ENCODE measurements at regions not wholly inside any gene's neighbourhood (a gene's known extent, or its start where the extent isn't known, plus 50 kb on each side); places are given as distances from the start of the nearest gene placed in this dataset.

DNA sequence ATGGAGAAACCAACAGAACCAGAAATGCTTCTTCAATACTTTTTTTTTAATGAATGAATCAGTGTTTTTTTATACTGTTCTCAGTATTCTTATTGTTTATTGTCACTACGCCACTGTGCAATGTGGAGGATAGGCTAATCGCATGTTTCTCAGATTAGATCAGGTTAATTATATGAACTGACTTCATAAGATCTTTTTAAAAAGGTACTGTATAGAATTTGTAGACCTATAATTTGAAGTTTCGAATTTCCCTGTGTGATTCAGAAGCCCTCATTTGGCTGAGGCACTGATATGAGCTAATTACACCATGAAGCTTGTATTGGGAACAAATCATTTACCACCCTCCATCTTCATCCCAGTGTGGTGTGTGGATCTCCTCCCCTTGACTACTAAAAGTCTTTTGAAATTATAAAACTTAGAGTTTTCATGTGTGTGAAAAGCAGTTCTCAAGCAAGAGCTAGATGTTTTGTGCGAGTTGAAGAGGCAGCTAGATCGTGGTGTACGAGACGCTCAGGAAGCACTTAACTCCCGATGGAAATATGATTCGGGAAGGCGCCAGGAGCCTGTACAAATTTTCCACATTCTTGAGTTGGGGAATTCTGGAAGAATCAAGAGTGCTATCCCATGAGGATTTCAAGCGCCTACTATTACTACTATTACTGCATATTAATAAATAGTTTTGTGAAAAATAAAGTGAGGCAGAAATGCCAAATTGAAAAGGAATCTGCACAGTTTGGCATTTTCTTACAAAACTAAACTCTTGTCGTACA, 52.1 kb upstream of the KCNE2 start (continued):
- TF ChIP-seq, protein P1, sequence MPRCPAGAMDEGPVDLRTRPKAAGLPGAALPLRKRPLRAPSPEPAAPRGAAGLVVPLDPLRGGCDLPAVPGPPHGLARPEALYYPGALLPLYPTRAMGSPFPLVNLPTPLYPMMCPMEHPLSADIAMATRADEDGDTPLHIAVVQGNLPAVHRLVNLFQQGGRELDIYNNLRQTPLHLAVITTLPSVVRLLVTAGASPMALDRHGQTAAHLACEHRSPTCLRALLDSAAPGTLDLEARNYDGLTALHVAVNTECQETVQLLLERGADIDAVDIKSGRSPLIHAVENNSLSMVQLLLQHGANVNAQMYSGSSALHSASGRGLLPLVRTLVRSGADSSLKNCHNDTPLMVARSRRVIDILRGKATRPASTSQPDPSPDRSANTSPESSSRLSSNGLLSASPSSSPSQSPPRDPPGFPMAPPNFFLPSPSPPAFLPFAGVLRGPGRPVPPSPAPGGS (IDR thresholded peaks at IDR 0.05): no peak
- no peak for TF ChIP-seq RCOR1 (IDR thresholded peaks at IDR 0.05; ENCODE audit: low read depth, low read length)
- TF ChIP-seq, protein P2, sequence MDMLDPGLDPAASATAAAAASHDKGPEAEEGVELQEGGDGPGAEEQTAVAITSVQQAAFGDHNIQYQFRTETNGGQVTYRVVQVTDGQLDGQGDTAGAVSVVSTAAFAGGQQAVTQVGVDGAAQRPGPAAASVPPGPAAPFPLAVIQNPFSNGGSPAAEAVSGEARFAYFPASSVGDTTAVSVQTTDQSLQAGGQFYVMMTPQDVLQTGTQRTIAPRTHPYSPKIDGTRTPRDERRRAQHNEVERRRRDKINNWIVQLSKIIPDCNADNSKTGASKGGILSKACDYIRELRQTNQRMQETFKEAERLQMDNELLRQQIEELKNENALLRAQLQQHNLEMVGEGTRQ (IDR thresholded peaks at IDR 0.05): no peak
- TF ChIP-seq, protein P3, sequence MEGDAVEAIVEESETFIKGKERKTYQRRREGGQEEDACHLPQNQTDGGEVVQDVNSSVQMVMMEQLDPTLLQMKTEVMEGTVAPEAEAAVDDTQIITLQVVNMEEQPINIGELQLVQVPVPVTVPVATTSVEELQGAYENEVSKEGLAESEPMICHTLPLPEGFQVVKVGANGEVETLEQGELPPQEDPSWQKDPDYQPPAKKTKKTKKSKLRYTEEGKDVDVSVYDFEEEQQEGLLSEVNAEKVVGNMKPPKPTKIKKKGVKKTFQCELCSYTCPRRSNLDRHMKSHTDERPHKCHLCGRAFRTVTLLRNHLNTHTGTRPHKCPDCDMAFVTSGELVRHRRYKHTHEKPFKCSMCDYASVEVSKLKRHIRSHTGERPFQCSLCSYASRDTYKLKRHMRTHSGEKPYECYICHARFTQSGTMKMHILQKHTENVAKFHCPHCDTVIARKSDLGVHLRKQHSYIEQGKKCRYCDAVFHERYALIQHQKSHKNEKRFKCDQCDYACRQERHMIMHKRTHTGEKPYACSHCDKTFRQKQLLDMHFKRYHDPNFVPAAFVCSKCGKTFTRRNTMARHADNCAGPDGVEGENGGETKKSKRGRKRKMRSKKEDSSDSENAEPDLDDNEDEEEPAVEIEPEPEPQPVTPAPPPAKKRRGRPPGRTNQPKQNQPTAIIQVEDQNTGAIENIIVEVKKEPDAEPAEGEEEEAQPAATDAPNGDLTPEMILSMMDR (IDR thresholded peaks at IDR 0.05): no peak
- no peak for TF ChIP-seq EHMT2 (IDR thresholded peaks at IDR 0.05; ENCODE audit: low read depth)
- no peak for TF ChIP-seq TP53 (CRISPR knock-in tag; IDR thresholded peaks at IDR 0.05)
- no peak for TF ChIP-seq RFX5 (IDR thresholded peaks at IDR 0.05)
- no peak for TF ChIP-seq POLR2A (IDR thresholded peaks at IDR 0.05; ENCODE audit: low read length)
- no peak for TF ChIP-seq NR3C1 (IDR thresholded peaks at IDR 0.05)
- no peak for TF ChIP-seq NFE2L2 (conservative IDR thresholded peaks at IDR 0.05; ENCODE audit: low read length)
- TF ChIP-seq CHD2 (IDR thresholded peaks at IDR 0.05; ENCODE audit: low read length, partially characterized antibody): no peak

DNA sequence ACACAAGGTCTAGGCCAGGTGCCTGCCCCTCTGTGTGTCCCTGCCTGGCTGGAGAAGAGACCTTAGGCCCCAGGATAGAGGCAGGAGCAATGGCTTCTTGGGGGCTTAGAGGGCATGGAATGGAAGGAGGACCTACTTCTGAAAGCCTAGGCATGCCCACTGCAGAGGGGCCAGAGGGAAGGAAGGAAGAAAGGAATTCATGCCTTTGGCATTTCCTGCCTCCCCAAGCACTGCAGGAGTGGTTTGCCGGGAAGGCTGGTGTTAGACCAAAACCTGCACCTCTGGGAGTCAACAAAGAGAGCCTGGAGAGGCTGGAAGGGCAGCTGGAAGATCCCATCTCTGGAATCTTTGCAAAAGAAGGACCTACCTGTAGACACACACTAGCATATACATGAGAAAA, 50.7 kb upstream of the KCNE2 start:
- FAIRE-seq (no peak), ATAC-seq (no peak), DNase-seq (ENCODE audit: low read depth in 1 of 2, low spot score in 1 of 2) (no peak)
- no peak overlapping the region for H3K4me3 ChIP-seq
- no peaks in the 10 kb centered on the region for H3K4me1 ChIP-seq
- TF ChIP-seq RCOR1 (IDR thresholded peaks at IDR 0.05; ENCODE audit: low read depth, low read length): no peak
- TF ChIP-seq SREBF2 (IDR thresholded peaks at IDR 0.05): no peak
- TF ChIP-seq BHLHE40 (IDR thresholded peaks at IDR 0.05; ENCODE audit: low read depth, low read length): no peak
- TF ChIP-seq EP300 (IDR thresholded peaks at IDR 0.05): no peak
- no peak for TF ChIP-seq ZNF302 (CRISPR knock-in tag; IDR thresholded peaks at IDR 0.05)
- no peak for TF ChIP-seq SMC3 (IDR thresholded peaks at IDR 0.05)
- TF ChIP-seq ZC3H11A (IDR thresholded peaks at IDR 0.05): no peak
- TF ChIP-seq, protein P4, sequence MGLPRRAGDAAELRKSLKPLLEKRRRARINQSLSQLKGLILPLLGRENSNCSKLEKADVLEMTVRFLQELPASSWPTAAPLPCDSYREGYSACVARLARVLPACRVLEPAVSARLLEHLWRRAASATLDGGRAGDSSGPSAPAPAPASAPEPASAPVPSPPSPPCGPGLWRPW (IDR thresholded peaks at IDR 0.05): no peak
- TF ChIP-seq, protein P2 (IDR thresholded peaks at IDR 0.05): no peak
- TF ChIP-seq MAZ (IDR thresholded peaks at IDR 0.05; ENCODE audit: borderline replicate concordance, low read depth, low read length): no peak
- TF ChIP-seq TP53 (CRISPR knock-in tag; IDR thresholded peaks at IDR 0.05): no peak
- TF ChIP-seq, protein P1 (IDR thresholded peaks at IDR 0.05): no peak
- POLR2A ChIA-PET: no interaction called here
- H3K27ac ChIP-seq: no peak overlapping the region
- H3K4me2 ChIP-seq: no peak overlapping the region
- CTCF ChIA-PET: no interaction called here
- H3K9me3 ChIP-seq: no peaks in the 10 kb centered on the region
- WGBS (ENCODE audit: missing lambda C conversion rate): 0% methylated on average over 1 of the region's 1 CpG
